ENCODE measurements at regions not wholly inside any gene's neighbourhood (a gene's known extent, or its start where the extent isn't known, plus 50 kb on each side); places are given as distances from the start of the nearest gene placed in this dataset.

GRCh38 chr1:196136396-196136795, 471.8 kb downstream of the KCNT2 start:
- Histone ChIP-seq H3K36me3 (replicated peaks; ENCODE audit: insufficient read depth, low read depth) (no peaks in the 10 kb centered on the region), H3K9me3 (ENCODE audit: low read depth) (no peaks in the 10 kb centered on the region), H4K20me1 (ENCODE audit: insufficient read depth, poor library complexity, severe bottlenecking) (no peaks in the 10 kb centered on the region), H3K9me2 (replicated peaks; ENCODE audit: insufficient read depth) (no peaks in the 10 kb centered on the region), H3K27ac (no peak overlapping the region), H3K4me1 (ENCODE audit: insufficient read depth) (no peaks in the 10 kb centered on the region), H3K4me2 (no peak overlapping the region), H3K79me2 (no peaks in the 10 kb centered on the region), H2AFZ (no peak overlapping the region), H3K27me3 (no peaks in the 10 kb centered on the region), H3K4me3 (no peak overlapping the region)
- TF ChIP-seq CTCF (IDR thresholded peaks at IDR 0.05; ENCODE audit: poor library complexity): no peak
- TF ChIP-seq EZH2 (IDR thresholded peaks at IDR 0.05; ENCODE audit: borderline replicate concordance): no peak
- TF ChIP-seq EZH2phosphoT487 (IDR thresholded peaks at IDR 0.05; ENCODE audit: low read depth, severe bottlenecking, unreplicated experiment): no peak
- WGBS (ENCODE audit: low lambda C conversion rate, missing lambda C conversion rate): 91% methylated on average over 4 of the region's 4 CpGs
- DNase-seq (ENCODE audit: low spot score): no peak

GRCh38 chr1:196131691-196132090, 476.5 kb downstream of the KCNT2 start:
- TF ChIP-seq EZH2 (IDR thresholded peaks at IDR 0.05; ENCODE audit: borderline replicate concordance) (no peak), CTCF (IDR thresholded peaks at IDR 0.05; ENCODE audit: poor library complexity) (no peak), EZH2phosphoT487 (IDR thresholded peaks at IDR 0.05; ENCODE audit: low read depth, severe bottlenecking, unreplicated experiment) (no peak)
- H3K27ac ChIP-seq: no peak overlapping the region
- no peaks in the 10 kb centered on the region for H3K79me2 ChIP-seq
- WGBS (ENCODE audit: low lambda C conversion rate, missing lambda C conversion rate): 81% methylated on average over 1 of the region's 1 CpG
- no peak for DNase-seq (ENCODE audit: low spot score)
- H3K9me2 ChIP-seq (replicated peaks; ENCODE audit: insufficient read depth): no peaks in the 10 kb centered on the region
- H3K4me2 ChIP-seq: no peak overlapping the region
- H2AFZ ChIP-seq: no peak overlapping the region
- H3K36me3 ChIP-seq (replicated peaks; ENCODE audit: insufficient read depth, low read depth): no peaks in the 10 kb centered on the region
- H3K4me1 ChIP-seq (ENCODE audit: insufficient read depth): no peaks in the 10 kb centered on the region
- no peaks in the 10 kb centered on the region for H4K20me1 ChIP-seq (ENCODE audit: insufficient read depth, poor library complexity, severe bottlenecking)
- no peaks in the 10 kb centered on the region for H3K27me3 ChIP-seq
- H3K9me3 ChIP-seq (ENCODE audit: low read depth): no peaks in the 10 kb centered on the region
- H3K4me3 ChIP-seq: no peak overlapping the region

GRCh38 chr1:196128835-196129234, 479.4 kb downstream of the KCNT2 start:
- Histone ChIP-seq H3K4me3 (no peak overlapping the region), H3K4me2 (no peak overlapping the region), H2AFZ (no peak overlapping the region), H3K36me3 (replicated peaks; ENCODE audit: insufficient read depth, low read depth) (no peaks in the 10 kb centered on the region), H3K27ac (no peak overlapping the region), H3K9me3 (ENCODE audit: low read depth) (no peaks in the 10 kb centered on the region), H3K79me2 (no peaks in the 10 kb centered on the region), H3K4me1 (ENCODE audit: insufficient read depth) (no peaks in the 10 kb centered on the region), H3K27me3 (no peaks in the 10 kb centered on the region), H3K9me2 (replicated peaks; ENCODE audit: insufficient read depth) (no peaks in the 10 kb centered on the region), H4K20me1 (ENCODE audit: insufficient read depth, poor library complexity, severe bottlenecking) (no peaks in the 10 kb centered on the region)
- TF ChIP-seq CTCF (IDR thresholded peaks at IDR 0.05; ENCODE audit: poor library complexity) (no peak), EZH2 (IDR thresholded peaks at IDR 0.05; ENCODE audit: borderline replicate concordance) (no peak)
- WGBS (ENCODE audit: low lambda C conversion rate, missing lambda C conversion rate): 89% methylated on average over 2 of the region's 2 CpGs
- DNase-seq (ENCODE audit: low spot score): no peak

- 98% methylated on average over 2 of the region's 2 CpGs for WGBS (ENCODE audit: low lambda C conversion rate, missing lambda C conversion rate)
- DNase-seq (ENCODE audit: low spot score): no peak
- no peaks in the 10 kb centered on the region for H3K9me2 ChIP-seq (replicated peaks; ENCODE audit: insufficient read depth)
Measured at GRCh38 chr1:196121181-196121580, 487.1 kb downstream of the KCNT2 start.

More at GRCh38 chr1:196121181-196121580, 487.1 kb downstream of the KCNT2 start:
- Histone ChIP-seq H3K4me2 (no peak overlapping the region), H3K27me3 (no peaks in the 10 kb centered on the region), H3K4me1 (ENCODE audit: insufficient read depth) (no peaks in the 10 kb centered on the region), H3K36me3 (replicated peaks; ENCODE audit: insufficient read depth, low read depth) (no peaks in the 10 kb centered on the region), H2AFZ (no peak overlapping the region), H4K20me1 (ENCODE audit: insufficient read depth, poor library complexity, severe bottlenecking) (no peaks in the 10 kb centered on the region), H3K4me3 (no peak overlapping the region), H3K9me3 (ENCODE audit: low read depth) (no peaks in the 10 kb centered on the region), H3K79me2 (no peaks in the 10 kb centered on the region), H3K27ac (no peak overlapping the region)
- no peak for TF ChIP-seq EZH2phosphoT487 (IDR thresholded peaks at IDR 0.05; ENCODE audit: low read depth, severe bottlenecking, unreplicated experiment)
- TF ChIP-seq EZH2 (IDR thresholded peaks at IDR 0.05; ENCODE audit: borderline replicate concordance): no peak
- no peak for TF ChIP-seq CTCF (IDR thresholded peaks at IDR 0.05; ENCODE audit: poor library complexity)
